ENCODE measurements at regions not wholly inside any gene's neighbourhood (a gene's known extent, or its start where the extent isn't known, plus 50 kb on each side); places are given as distances from the start of the nearest gene placed in this dataset.

GRCh38 chr7:94286111-94286510 lies 108.6 kb upstream of the COL1A2 start:
- Mint-ChIP-seq H3K4me3 (no peak overlapping the region), H3K36me3 (ENCODE audit: low read depth) (no peaks in the 10 kb centered on the region), H3K4me1 (peaks cover 5% of the 10 kb centered on the region; the same call in 2 of the 3 replicates), H3K9me3 (no peaks in the 10 kb centered on the region), H3K27ac (no peak overlapping the region), H3K27me3 (ENCODE audit: insufficient read depth, low read depth, poor library complexity) (no peaks in the 10 kb centered on the region)
- no peak overlapping the region for H3K4me2 ChIP-seq
- no peaks in the 10 kb centered on the region for H3K27me3 ChIP-seq (ENCODE audit: insufficient read depth)
- no peaks in the 10 kb centered on the region for H3K9me2 ChIP-seq (ENCODE audit: insufficient read depth)
- H3K27ac ChIP-seq (ENCODE audit: low read depth): no peak overlapping the region
- H3K4me3 ChIP-seq: no peak overlapping the region
- TF ChIP-seq STAT1 (IDR thresholded peaks at IDR 0.05; ENCODE audit: unreplicated experiment) (no peak), ZNF331 (CRISPR knock-in tag; IDR thresholded peaks at IDR 0.05; ENCODE audit: low read depth) (no peak), JUNB (IDR thresholded peaks at IDR 0.05; ENCODE audit: unreplicated experiment) (no peak), ZNF462 (CRISPR knock-in tag; IDR thresholded peaks at IDR 0.05) (no peak), EZH2 (IDR thresholded peaks at IDR 0.05; ENCODE audit: low read depth, unreplicated experiment) (no peak), REST (IDR thresholded peaks at IDR 0.05; ENCODE audit: unreplicated experiment) (no peak), CTCF (conservative IDR thresholded peaks at IDR 0.05; ENCODE audit: low read depth in 2 of 2) (no peak), ETS1 (IDR thresholded peaks at IDR 0.05) (no peak)
- no peaks in the 10 kb centered on the region for H3K4me1 ChIP-seq (ENCODE audit: insufficient read depth)
- no peak overlapping the region for H2AFZ ChIP-seq
- no peaks in the 10 kb centered on the region for H3K79me2 ChIP-seq (replicated peaks; ENCODE audit: insufficient read depth)
- DNase-seq (ENCODE audit: low spot score): no peak
- no peaks in the 10 kb centered on the region for H3F3A ChIP-seq (replicated peaks; ENCODE audit: low read depth)
- no peaks in the 10 kb centered on the region for H3K36me3 ChIP-seq (ENCODE audit: insufficient read depth)
- no peaks in the 10 kb centered on the region for H4K20me1 ChIP-seq (replicated peaks; ENCODE audit: insufficient read depth)
- no peak for ATAC-seq
